SK-N-SH treated with all-trans-retinoic acid at 6 μM for 48 hours (cell line): ENCODE measurements at regions not wholly inside any gene's neighbourhood (a gene's known extent, or its start where the extent isn't known, plus 50 kb on each side); places are given as distances from the start of the nearest gene placed in this dataset.

ENCODE experiments used
- PPARA ChIP-seq: fragments of 250-450 bp; sonication (Bioruptor Pico); IDR thresholded peaks from 2 replicates; pipeline ENCODE4 v1.5.0; 2020; ENCODE audit warnings: mild to moderate bottlenecking, borderline replicate concordance
- RARB ChIP-seq: fragments of 250-450 bp; sonication (Bioruptor Pico); IDR thresholded peaks from 2 replicates; pipeline ENCODE4 v1.8.0; 2021; ENCODE audit warnings: mild to moderate bottlenecking, moderate library complexity
- TOX ChIP-seq: fragments of 250-450 bp; sonication (Bioruptor Pico); IDR thresholded peaks from 2 replicates; pipeline ENCODE4 v1.8.0; 2021; ENCODE audit warnings: mild to moderate bottlenecking, moderate library complexity, borderline replicate concordance
- ZFP3 ChIP-seq: fragments of 250-450 bp; sonication (Bioruptor Pico); IDR thresholded peaks from 2 replicates; pipeline ENCODE4 v1.5.0; 2020; ENCODE audit warnings: mild to moderate bottlenecking, moderate library complexity
- ZFP30 ChIP-seq: fragments of 450-650 bp; formaldehyde crosslinking; IDR thresholded peaks from 2 replicates; pipeline ENCODE4 v1.5.0; 2022; ENCODE audit warnings: mild to moderate bottlenecking, moderate library complexity
- ZNF565 ChIP-seq: fragments of 450-650 bp; formaldehyde crosslinking; conservative IDR thresholded peaks from 2 replicates; pipeline ENCODE4 v1.5.0; 2020; ENCODE audit warnings: low read depth, mild to moderate bottlenecking, moderate library complexity
- ZNF8 ChIP-seq: fragments of 450-650 bp; formaldehyde crosslinking; IDR thresholded peaks from 2 replicates; pipeline ENCODE4 v1.5.0; 2020; ENCODE audit warnings: mild to moderate bottlenecking, moderate library complexity
- TF ChIP-seq, protein P1 (sequence below): fragments of 250-450 bp; sonication (Bioruptor Pico); IDR thresholded peaks from 2 replicates; pipeline ENCODE4 v1.8.0; 2020; ENCODE audit warnings: mild to moderate bottlenecking, moderate library complexity, borderline replicate concordance
- TF ChIP-seq, protein P2 (sequence below): fragments of 250-450 bp; sonication (Bioruptor Pico); IDR thresholded peaks from 2 replicates; pipeline ENCODE4 v1.5.1; 2020; ENCODE audit warnings: low read depth, mild to moderate bottlenecking, moderate library complexity
- TF ChIP-seq, protein P3 (sequence below): fragments of 250-450 bp; sonication (Bioruptor Pico); IDR thresholded peaks from 2 replicates; pipeline ENCODE4 v1.8.0; 2021; ENCODE audit warnings: low read depth, mild to moderate bottlenecking, moderate library complexity, borderline replicate concordance

DNA sequence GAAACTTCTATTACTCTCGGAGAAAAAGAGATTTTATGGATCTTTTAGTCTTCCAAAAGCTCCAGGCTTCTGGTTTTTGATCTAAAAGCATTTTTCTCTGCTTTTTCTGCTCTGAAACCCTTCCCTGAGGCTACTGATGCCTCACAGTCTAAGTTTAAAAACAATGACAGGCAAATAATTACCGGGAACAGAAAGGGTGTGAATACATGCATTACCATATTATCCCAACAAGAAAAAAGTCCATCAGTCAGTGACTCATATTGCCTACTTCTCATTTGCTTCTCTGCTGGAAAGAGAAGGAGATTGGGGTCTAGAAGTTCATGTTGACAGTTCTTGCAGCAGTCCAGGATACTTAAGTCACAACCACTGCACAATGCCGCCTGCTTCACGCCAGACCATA lies 482.9 kb upstream of the C16orf82 start:
- no peak for TF ChIP-seq ZFP3 (CRISPR knock-in tag)
- no peak for TF ChIP-seq TOX (CRISPR knock-in tag)
- no peak for TF ChIP-seq PPARA (CRISPR knock-in tag)
- TF ChIP-seq, protein P1, sequence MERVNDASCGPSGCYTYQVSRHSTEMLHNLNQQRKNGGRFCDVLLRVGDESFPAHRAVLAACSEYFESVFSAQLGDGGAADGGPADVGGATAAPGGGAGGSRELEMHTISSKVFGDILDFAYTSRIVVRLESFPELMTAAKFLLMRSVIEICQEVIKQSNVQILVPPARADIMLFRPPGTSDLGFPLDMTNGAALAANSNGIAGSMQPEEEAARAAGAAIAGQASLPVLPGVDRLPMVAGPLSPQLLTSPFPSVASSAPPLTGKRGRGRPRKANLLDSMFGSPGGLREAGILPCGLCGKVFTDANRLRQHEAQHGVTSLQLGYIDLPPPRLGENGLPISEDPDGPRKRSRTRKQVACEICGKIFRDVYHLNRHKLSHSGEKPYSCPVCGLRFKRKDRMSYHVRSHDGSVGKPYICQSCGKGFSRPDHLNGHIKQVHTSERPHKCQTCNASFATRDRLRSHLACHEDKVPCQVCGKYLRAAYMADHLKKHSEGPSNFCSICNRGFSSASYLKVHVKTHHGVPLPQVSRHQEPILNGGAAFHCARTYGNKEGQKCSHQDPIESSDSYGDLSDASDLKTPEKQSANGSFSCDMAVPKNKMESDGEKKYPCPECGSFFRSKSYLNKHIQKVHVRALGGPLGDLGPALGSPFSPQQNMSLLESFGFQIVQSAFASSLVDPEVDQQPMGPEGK (CRISPR knock-in tag), result no peak
- TF ChIP-seq RARB (CRISPR knock-in tag), result no peak
- TF ChIP-seq, protein P2, sequence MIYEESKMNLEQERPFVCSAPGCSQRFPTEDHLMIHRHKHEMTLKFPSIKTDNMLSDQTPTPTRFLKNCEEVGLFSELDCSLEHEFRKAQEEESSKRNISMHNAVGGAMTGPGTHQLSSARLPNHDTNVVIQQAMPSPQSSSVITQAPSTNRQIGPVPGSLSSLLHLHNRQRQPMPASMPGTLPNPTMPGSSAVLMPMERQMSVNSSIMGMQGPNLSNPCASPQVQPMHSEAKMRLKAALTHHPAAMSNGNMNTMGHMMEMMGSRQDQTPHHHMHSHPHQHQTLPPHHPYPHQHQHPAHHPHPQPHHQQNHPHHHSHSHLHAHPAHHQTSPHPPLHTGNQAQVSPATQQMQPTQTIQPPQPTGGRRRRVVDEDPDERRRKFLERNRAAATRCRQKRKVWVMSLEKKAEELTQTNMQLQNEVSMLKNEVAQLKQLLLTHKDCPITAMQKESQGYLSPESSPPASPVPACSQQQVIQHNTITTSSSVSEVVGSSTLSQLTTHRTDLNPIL, result no peak
- TF ChIP-seq ZNF8, result no peak
- no peak for TF ChIP-seq ZFP30 (CRISPR knock-in tag)
- TF ChIP-seq ZNF565, result no peak
- TF ChIP-seq, protein P3, sequence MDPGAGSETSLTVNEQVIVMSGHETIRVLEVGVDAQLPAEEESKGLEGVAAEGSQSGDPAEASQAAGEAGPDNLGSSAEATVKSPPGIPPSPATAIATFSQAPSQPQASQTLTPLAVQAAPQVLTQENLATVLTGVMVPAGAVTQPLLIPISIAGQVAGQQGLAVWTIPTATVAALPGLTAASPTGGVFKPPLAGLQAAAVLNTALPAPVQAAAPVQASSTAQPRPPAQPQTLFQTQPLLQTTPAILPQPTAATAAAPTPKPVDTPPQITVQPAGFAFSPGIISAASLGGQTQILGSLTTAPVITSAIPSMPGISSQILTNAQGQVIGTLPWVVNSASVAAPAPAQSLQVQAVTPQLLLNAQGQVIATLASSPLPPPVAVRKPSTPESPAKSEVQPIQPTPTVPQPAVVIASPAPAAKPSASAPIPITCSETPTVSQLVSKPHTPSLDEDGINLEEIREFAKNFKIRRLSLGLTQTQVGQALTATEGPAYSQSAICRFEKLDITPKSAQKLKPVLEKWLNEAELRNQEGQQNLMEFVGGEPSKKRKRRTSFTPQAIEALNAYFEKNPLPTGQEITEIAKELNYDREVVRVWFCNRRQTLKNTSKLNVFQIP (CRISPR knock-in tag), result no peak
